ENCODE measurements at regions not wholly inside any gene's neighbourhood (a gene's known extent, or its start where the extent isn't known, plus 50 kb on each side); places are given as distances from the start of the nearest gene placed in this dataset.

GRCh38 chr18:40099641-40100040 is 1855.4 kb upstream of the PIK3C3 start:
- H3K4me3 Mint-ChIP-seq, result no peak overlapping the region
- H3K27me3 ChIP-seq (ENCODE audit: insufficient read depth), result no peaks in the 10 kb centered on the region
- TF ChIP-seq, protein P1, sequence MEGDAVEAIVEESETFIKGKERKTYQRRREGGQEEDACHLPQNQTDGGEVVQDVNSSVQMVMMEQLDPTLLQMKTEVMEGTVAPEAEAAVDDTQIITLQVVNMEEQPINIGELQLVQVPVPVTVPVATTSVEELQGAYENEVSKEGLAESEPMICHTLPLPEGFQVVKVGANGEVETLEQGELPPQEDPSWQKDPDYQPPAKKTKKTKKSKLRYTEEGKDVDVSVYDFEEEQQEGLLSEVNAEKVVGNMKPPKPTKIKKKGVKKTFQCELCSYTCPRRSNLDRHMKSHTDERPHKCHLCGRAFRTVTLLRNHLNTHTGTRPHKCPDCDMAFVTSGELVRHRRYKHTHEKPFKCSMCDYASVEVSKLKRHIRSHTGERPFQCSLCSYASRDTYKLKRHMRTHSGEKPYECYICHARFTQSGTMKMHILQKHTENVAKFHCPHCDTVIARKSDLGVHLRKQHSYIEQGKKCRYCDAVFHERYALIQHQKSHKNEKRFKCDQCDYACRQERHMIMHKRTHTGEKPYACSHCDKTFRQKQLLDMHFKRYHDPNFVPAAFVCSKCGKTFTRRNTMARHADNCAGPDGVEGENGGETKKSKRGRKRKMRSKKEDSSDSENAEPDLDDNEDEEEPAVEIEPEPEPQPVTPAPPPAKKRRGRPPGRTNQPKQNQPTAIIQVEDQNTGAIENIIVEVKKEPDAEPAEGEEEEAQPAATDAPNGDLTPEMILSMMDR (conservative IDR thresholded peaks at IDR 0.05; ENCODE audit: low read depth in 2 of 2), result no peak
- TF ChIP-seq EZH2 (IDR thresholded peaks at IDR 0.05; ENCODE audit: low read depth, unreplicated experiment) (no peak), ZNF331 (CRISPR knock-in tag; IDR thresholded peaks at IDR 0.05; ENCODE audit: low read depth) (no peak), ZNF462 (CRISPR knock-in tag; IDR thresholded peaks at IDR 0.05) (no peak), POLR2AphosphoS5 (IDR thresholded peaks at IDR 0.05; ENCODE audit: low read depth) (no peak), REST (IDR thresholded peaks at IDR 0.05; ENCODE audit: unreplicated experiment) (no peak), JUNB (IDR thresholded peaks at IDR 0.05; ENCODE audit: unreplicated experiment) (no peak), NANOG (IDR thresholded peaks at IDR 0.05; ENCODE audit: borderline replicate concordance) (no peak)
- TF ChIP-seq, protein P2, sequence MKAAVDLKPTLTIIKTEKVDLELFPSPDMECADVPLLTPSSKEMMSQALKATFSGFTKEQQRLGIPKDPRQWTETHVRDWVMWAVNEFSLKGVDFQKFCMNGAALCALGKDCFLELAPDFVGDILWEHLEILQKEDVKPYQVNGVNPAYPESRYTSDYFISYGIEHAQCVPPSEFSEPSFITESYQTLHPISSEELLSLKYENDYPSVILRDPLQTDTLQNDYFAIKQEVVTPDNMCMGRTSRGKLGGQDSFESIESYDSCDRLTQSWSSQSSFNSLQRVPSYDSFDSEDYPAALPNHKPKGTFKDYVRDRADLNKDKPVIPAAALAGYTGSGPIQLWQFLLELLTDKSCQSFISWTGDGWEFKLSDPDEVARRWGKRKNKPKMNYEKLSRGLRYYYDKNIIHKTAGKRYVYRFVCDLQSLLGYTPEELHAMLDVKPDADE (IDR thresholded peaks at IDR 0.05), result no peak
- H3K9me2 ChIP-seq (ENCODE audit: insufficient read depth), result no peaks in the 10 kb centered on the region
- H3K4me2 ChIP-seq, result no peak overlapping the region
- DNase-seq (ENCODE audit: low spot score) (no peak), ATAC-seq (no peak)
- H3K9me3 Mint-ChIP-seq, result no peaks in the 10 kb centered on the region
- no peaks in the 10 kb centered on the region for H3K36me3 ChIP-seq (ENCODE audit: insufficient read depth)
- no peak overlapping the region for H3K4me3 ChIP-seq
- no peak overlapping the region for H2AFZ ChIP-seq
- H4K20me1 ChIP-seq (replicated peaks; ENCODE audit: insufficient read depth), result 0 out of 2 replicates have a peak, but pooled peaks cover 2% of the 10 kb centered on the region
- H3K27ac ChIP-seq (ENCODE audit: low read depth), result no peak overlapping the region
- no peaks in the 10 kb centered on the region for H3F3A ChIP-seq (replicated peaks; ENCODE audit: low read depth)
- peaks cover 4% of the 10 kb centered on the region for H3K4me1 ChIP-seq (ENCODE audit: insufficient read depth)
- peaks cover 7% of the 10 kb centered on the region; the same call in 2 of the 3 replicates for H3K4me1 Mint-ChIP-seq
- H3K27ac Mint-ChIP-seq, result no peak overlapping the region
- H3K36me3 Mint-ChIP-seq (ENCODE audit: low read depth), result no peaks in the 10 kb centered on the region
- no peaks in the 10 kb centered on the region for H3K79me2 ChIP-seq (replicated peaks; ENCODE audit: insufficient read depth)
- peaks cover 2% of the 10 kb centered on the region for H3K27me3 Mint-ChIP-seq (ENCODE audit: insufficient read depth, low read depth, poor library complexity)

Data from GM23338 (cell line).